Mesothelial cell of epicardium (in vitro differentiated cells): ENCODE measurements at regions not wholly inside any gene's neighbourhood (a gene's known extent, or its start where the extent isn't known, plus 50 kb on each side); places are given as distances from the start of the nearest gene placed in this dataset.

Experiments used
- DNase-seq, 2 experiments: peaks; one replicate each; pipeline ENCODE4 v3.0.0; 2021; ENCODE audit warnings: low spot score in 2 of 2; ENCODE audit not compliant: unreplicated experiment in 2 of 2
- H3K27ac Mint-ChIP-seq: 2 replicates; pipeline ENCODE4 v1.8.0; 2021; ENCODE audit warnings: mixed read lengths
- H3K27me3 Mint-ChIP-seq: 2 replicates; pipeline ENCODE4 v1.8.0; 2021; ENCODE audit warnings: low read depth, mixed read lengths
- H3K36me3 Mint-ChIP-seq: 2 replicates; pipeline ENCODE4 v1.8.0; 2021; ENCODE audit warnings: mixed read lengths
- H3K4me1 Mint-ChIP-seq: 2 replicates; pipeline ENCODE4 v1.8.0; 2021; ENCODE audit warnings: mixed read lengths
- H3K4me3 Mint-ChIP-seq: 2 replicates; pipeline ENCODE4 v1.8.0; 2021; ENCODE audit warnings: mild to moderate bottlenecking, moderate library complexity, mixed read lengths
- H3K9me3 Mint-ChIP-seq: 2 replicates; pipeline ENCODE4 v1.8.0; 2021; ENCODE audit warnings: mixed read lengths
- TF ChIP-seq, protein P1 (sequence below): fragments of 200-600 bp; sonication (generic); IDR thresholded peaks from one replicate; pipeline ENCODE4 v1.5.0; 2021; ENCODE audit warnings: antibody characterized with exemption; ENCODE audit not compliant: unreplicated experiment

DNA sequence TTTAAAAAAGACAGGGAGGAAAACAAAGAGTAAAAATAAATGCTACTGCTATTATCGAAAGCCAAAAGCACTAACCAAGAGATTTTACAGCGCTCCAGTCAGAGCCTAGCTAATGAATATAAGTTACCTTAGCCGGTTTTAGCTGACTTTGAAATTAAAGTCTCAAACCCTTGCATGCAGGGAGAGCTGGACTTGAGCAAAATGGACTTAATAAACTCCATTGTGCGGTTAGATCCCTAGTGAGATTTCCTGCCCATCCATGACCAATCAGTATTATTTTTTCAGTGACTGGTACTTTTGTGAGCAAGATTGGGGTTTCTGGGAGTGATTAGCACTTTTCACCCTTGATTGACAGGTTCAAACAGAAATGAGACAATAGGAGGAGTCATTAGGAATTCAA lies 333.4 kb upstream of the ADGRL2 start:
- no peak overlapping the region for H3K27ac Mint-ChIP-seq
- TF ChIP-seq, protein P1, sequence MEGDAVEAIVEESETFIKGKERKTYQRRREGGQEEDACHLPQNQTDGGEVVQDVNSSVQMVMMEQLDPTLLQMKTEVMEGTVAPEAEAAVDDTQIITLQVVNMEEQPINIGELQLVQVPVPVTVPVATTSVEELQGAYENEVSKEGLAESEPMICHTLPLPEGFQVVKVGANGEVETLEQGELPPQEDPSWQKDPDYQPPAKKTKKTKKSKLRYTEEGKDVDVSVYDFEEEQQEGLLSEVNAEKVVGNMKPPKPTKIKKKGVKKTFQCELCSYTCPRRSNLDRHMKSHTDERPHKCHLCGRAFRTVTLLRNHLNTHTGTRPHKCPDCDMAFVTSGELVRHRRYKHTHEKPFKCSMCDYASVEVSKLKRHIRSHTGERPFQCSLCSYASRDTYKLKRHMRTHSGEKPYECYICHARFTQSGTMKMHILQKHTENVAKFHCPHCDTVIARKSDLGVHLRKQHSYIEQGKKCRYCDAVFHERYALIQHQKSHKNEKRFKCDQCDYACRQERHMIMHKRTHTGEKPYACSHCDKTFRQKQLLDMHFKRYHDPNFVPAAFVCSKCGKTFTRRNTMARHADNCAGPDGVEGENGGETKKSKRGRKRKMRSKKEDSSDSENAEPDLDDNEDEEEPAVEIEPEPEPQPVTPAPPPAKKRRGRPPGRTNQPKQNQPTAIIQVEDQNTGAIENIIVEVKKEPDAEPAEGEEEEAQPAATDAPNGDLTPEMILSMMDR, result no peak
- no peaks in the 10 kb centered on the region for H3K36me3 Mint-ChIP-seq
- no peaks in the 10 kb centered on the region for H3K27me3 Mint-ChIP-seq
- H3K9me3 Mint-ChIP-seq, result no peaks in the 10 kb centered on the region
- H3K4me3 Mint-ChIP-seq, result no peak overlapping the region
- peaks cover 7% of the 10 kb centered on the region for H3K4me1 Mint-ChIP-seq
- no peak for DNase-seq

DNA sequence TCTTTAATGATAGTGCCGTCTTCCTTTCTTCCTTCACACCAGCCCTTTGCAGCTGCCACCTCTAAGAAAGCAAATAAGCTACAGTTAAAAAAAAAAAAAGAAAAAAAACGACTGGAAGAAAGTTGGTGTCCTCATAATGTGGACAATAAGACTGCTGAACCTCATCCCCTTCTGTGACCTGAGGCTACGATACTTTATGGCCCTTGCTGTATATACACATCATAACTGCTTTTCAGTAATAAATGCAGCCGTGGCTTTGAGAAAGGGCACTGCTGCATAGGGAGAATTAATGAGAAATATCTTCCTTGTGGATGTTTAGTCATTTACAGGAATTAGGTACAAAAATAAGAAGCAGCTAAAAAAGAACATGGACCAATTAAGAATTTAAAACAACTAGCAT lies 333.8 kb upstream of the ADGRL2 start:
- peaks cover 7% of the 10 kb centered on the region for H3K4me1 Mint-ChIP-seq

DNA sequence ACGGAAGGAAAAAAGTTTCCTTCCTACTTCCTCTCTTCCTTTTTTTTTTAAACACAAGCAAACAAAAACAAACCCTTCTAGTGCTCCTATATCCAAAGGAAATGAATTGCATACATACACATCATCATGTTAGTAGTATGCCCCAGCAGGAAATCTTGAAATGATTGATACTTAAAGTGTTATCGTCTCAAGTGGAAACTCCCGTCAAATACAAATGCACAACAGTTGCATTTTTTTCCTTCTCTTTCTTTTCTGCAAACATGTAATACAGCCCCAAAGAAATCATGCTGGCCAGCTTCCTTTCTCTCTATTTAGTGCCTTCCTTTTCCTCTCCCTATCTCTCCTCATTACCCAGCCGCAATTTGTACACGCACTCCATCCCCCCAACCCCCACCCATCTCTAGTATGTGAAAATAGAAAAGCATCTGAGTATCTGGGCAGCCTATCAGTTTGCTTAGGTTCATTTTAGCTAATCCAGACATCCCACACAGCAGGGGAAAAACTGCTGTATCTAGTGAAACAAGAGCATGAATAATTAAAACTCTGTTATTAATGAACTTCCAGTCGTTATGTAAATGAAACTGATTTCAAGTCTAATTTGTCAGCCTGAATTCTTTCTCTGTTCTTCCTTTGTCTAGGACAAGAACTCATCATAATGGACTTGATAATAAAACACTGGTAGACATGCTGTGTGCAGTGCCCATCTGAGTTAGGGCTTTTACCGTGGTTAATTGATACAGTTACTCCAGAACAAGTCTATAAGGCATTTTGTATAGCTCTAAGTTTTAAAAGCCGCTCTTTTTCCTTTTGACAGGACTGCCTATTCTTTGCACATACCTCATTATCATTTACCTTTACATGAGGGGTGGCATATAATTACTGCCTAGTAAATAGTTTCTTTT lies 336.5 kb upstream of the ADGRL2 start:
- Mint-ChIP-seq H3K27ac (no peak overlapping the region), H3K4me1 (peaks cover 13% of the 10 kb centered on the region), H3K36me3 (no peaks in the 10 kb centered on the region), H3K27me3 (no peaks in the 10 kb centered on the region), H3K9me3 (no peaks in the 10 kb centered on the region), H3K4me3 (no peak overlapping the region)
- DNase-seq, result no peak
- TF ChIP-seq, protein P1, result no peak

More for the DNA sequence above, 333.8 kb upstream of the ADGRL2 start:
- no peak overlapping the region for H3K27ac Mint-ChIP-seq
- TF ChIP-seq, protein P1, result no peak
- H3K36me3 Mint-ChIP-seq, result no peaks in the 10 kb centered on the region
- no peaks in the 10 kb centered on the region for H3K9me3 Mint-ChIP-seq
- no peak for DNase-seq
- H3K27me3 Mint-ChIP-seq, result no peaks in the 10 kb centered on the region
- H3K4me3 Mint-ChIP-seq, result no peak overlapping the region

DNA sequence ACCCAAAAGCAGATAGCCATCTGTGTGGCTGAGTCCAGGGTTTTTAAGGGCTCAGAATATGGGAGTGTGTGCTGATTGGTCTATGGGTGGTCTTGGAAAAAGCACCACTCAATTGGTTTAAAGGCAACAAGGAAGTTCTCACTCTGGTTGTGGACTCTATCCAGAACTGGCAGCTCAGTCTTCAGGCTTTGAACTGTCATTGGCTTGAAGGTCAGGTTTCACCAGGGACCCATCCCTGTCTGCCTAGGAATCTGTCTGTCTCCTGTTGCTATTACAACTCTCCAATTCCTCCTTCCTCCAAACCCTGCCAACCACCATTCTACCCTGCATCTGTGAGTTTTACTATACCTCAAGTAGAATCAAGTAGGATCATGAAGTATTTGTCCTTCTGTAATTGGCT lies 341.7 kb upstream of the ADGRL2 start:
- no peaks in the 10 kb centered on the region for H3K27me3 Mint-ChIP-seq
- TF ChIP-seq, protein P1, result no peak
- peaks cover 9% of the 10 kb centered on the region for H3K4me1 Mint-ChIP-seq
- no peak overlapping the region for H3K4me3 Mint-ChIP-seq
- H3K27ac Mint-ChIP-seq, result no peak overlapping the region
- H3K9me3 Mint-ChIP-seq, result no peaks in the 10 kb centered on the region
- DNase-seq, result no peak
- no peaks in the 10 kb centered on the region for H3K36me3 Mint-ChIP-seq

DNA sequence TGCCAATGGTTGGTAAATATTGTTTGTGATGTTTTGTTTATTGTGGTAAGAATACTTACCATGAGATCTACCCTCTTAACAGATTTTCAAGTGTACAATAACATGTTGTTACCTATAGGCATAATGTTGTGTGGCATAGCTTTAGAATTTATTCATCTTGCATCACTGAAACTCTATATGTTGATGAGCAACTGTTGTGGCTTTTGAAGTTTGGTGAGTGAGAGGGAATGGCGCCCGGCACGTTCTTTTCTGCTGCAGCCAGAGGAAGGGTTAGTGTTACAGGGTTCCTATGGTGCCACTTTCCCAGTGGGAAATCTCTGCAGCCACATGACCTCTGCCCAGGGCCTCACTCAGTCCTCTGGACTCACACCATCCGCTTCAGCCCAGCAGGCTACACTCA lies 342.5 kb upstream of the ADGRL2 start:
- H3K9me3 Mint-ChIP-seq, result no peaks in the 10 kb centered on the region
- H3K27ac Mint-ChIP-seq, result no peak overlapping the region
- H3K4me3 Mint-ChIP-seq, result no peak overlapping the region
- peaks cover 6% of the 10 kb centered on the region for H3K4me1 Mint-ChIP-seq
- no peaks in the 10 kb centered on the region for H3K27me3 Mint-ChIP-seq
- H3K36me3 Mint-ChIP-seq, result no peaks in the 10 kb centered on the region
- TF ChIP-seq, protein P1, result no peak
- no peak for DNase-seq
